GM21528 (cell line): ENCODE measurements at regions not wholly inside any gene's neighbourhood (a gene's known extent, or its start where the extent isn't known, plus 50 kb on each side); places are given as distances from the start of the nearest gene placed in this dataset.
"Not testable (repeated sequence)": the region's sequence is repeated elsewhere in the genome, so short reads cannot be mapped to it uniquely, and the experiment has no call there.

Source experiments
- ATAC-seq: cut with Tn5 transposase; IDR thresholded peaks from one replicate; pipeline ENCODE4 v1.9.1; 2021; ENCODE audit warnings: mild to moderate bottlenecking, moderate library complexity; ENCODE audit not compliant: unreplicated experiment, low FRiP score

- ATAC-seq: no peak
These were observed 157.6 kb downstream of the DUSP6 start for GRCh38 chr12:89194683-89195082.

- no peak for ATAC-seq
These were observed 159.9 kb downstream of the DUSP6 start for GRCh38 chr12:89192429-89192828.

GRCh38 chr12:89191597-89191996 is 160.7 kb downstream of the DUSP6 start:
- ATAC-seq: not testable (repeated sequence)

GRCh38 chr12:89189448-89189847 is 162.9 kb downstream of the DUSP6 start:
- ATAC-seq: no peak

- no peak for ATAC-seq
These were observed 164.8 kb downstream of the DUSP6 start for GRCh38 chr12:89187507-89187906.

GRCh38 chr12:89185889-89186288 is 166.4 kb downstream of the DUSP6 start:
- ATAC-seq: no peak

GRCh38 chr12:89185181-89185580 is 167.1 kb downstream of the DUSP6 start:
- ATAC-seq: no peak

GRCh38 chr12:89183985-89184435 is 168.3 kb downstream of the DUSP6 start:
- ATAC-seq: no peak

- no peak for ATAC-seq
These were observed 170.9 kb downstream of the DUSP6 start for GRCh38 chr12:89181271-89181920.

- no peak for ATAC-seq
These were observed 171.8 kb downstream of the DUSP6 start for GRCh38 chr12:89180496-89180895.

- ATAC-seq: no peak
These were observed 172.3 kb downstream of the DUSP6 start for GRCh38 chr12:89179983-89180382.

GRCh38 chr12:89179245-89179644 is 173.1 kb downstream of the DUSP6 start:
- ATAC-seq: no peak

- ATAC-seq: no peak
These were observed 174.4 kb downstream of the DUSP6 start for GRCh38 chr12:89177802-89178395.

GRCh38 chr12:89176676-89177075 is 175.6 kb downstream of the DUSP6 start:
- no peak for ATAC-seq

GRCh38 chr12:89173678-89174077 is 178.6 kb downstream of the DUSP6 start:
- no peak for ATAC-seq

GRCh38 chr12:89173096-89173495 is 179.2 kb downstream of the DUSP6 start:
- no peak for ATAC-seq

GRCh38 chr12:89172224-89172623 is 180.1 kb downstream of the DUSP6 start:
- ATAC-seq: no peak

GRCh38 chr12:89169321-89169720 is 183.0 kb downstream of the DUSP6 start:
- no peak for ATAC-seq

GRCh38 chr12:89167986-89168385 is 184.3 kb downstream of the DUSP6 start:
- ATAC-seq: no peak

- peak; percentile 95 for ATAC-seq
These were observed 185.8 kb downstream of the DUSP6 start for GRCh38 chr12:89166525-89166934.

GRCh38 chr12:89166121-89166520 is 186.2 kb downstream of the DUSP6 start:
- no peak for ATAC-seq

GRCh38 chr12:89165703-89166102 is 186.6 kb downstream of the DUSP6 start:
- no peak for ATAC-seq
